ENCODE measurements at regions not wholly inside any gene's neighbourhood (a gene's known extent, or its start where the extent isn't known, plus 50 kb on each side); places are given as distances from the start of the nearest gene placed in this dataset.

DNA sequence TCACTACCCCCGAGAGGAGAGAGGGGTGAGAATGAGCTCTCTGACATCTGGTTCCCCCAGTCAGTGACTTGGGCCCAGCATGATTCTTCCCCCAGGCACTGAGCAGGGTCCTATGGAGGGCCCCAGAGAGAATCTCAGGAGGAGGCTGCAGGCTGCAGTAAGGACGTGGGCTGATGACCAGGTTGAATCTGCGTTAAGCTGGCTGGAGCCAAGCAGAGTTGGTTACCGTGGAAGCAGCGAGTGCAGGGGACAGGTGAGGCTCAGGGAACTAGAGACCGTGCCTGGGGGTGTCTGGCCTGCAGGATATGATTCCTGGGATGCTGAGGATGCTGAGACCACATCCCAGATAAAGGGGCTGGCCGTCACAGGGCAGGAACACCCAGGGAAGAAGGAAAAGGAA is 314.3 kb upstream of the IRX1 start:
- no peak for DNase-seq (ENCODE audit: low spot score)
- H3K4me3 Mint-ChIP-seq (ENCODE audit: low read depth): no peak overlapping the region
- H3K27me3 Mint-ChIP-seq (ENCODE audit: low read depth): no peaks in the 10 kb centered on the region
- peaks cover 23% of the 10 kb centered on the region for H3K9me3 Mint-ChIP-seq
- no peak overlapping the region for H3K27ac Mint-ChIP-seq
- H3K4me1 Mint-ChIP-seq (ENCODE audit: low read depth): no peaks in the 10 kb centered on the region
- no peaks in the 10 kb centered on the region for H3K36me3 Mint-ChIP-seq (ENCODE audit: low read depth)
- intact Hi-C loops (cut with micrococcal nuclease): no loop called here

DNA sequence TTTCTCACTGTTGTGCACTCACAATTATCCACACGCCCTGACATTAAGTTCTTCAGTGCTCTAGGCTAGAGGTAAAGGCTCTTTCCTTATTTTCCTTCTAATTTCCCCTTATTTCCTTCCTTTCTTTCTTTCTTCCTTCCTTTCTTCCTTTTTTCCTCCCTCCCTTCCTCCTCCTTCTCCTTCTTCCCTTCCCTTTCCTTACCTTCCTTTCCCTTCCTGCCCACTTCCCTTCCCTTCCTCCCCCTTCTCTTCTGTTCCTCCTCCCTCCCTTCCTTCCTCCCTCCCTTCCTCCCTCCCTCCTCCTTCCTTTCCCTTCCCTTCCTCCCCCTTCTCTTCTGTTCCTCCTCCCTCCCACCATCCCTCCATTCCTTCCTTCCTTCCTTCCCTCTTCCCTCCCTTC is 317.0 kb upstream of the IRX1 start:
- intact Hi-C loops (cut with micrococcal nuclease): no loop called here
- H3K4me1 Mint-ChIP-seq (ENCODE audit: low read depth): no peaks in the 10 kb centered on the region
- DNase-seq (ENCODE audit: low spot score): no peak
- no peaks in the 10 kb centered on the region for H3K36me3 Mint-ChIP-seq (ENCODE audit: low read depth)
- H3K9me3 Mint-ChIP-seq: peaks cover 43% of the 10 kb centered on the region
- H3K4me3 Mint-ChIP-seq (ENCODE audit: low read depth): no peak overlapping the region
- H3K27ac Mint-ChIP-seq: no peak overlapping the region
- H3K27me3 Mint-ChIP-seq (ENCODE audit: low read depth): no peaks in the 10 kb centered on the region

DNA sequence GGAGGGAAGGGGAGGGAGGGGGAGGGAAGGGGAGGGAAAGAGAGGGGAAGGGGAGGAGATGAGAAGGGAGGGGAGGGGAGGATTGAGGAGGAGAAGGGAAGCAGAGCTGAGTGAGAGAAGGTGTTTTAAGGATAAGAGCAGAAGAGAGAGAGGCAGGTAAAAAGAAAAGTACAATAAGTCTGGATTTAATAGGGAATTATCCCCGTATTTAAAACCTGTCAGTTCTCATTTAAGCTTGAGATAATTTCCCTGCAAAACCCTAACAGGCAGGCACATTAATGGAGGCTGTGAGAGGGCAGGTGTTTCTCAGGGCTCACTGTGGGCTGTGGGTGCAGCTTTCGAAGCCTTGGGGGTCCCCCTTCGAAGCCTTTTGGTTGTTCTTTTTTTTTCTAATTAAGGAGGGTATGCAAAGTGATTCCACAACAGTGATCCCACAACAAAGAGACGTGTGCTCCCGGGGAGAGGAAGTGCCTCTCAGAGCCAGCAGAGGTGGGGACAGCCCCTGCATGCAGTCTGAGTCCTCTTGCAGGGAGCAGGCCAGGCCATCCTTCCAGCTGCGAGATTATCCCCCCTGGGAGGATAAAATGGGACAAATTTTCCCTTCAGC is 317.9 kb upstream of the IRX1 start:
- H3K36me3 Mint-ChIP-seq (ENCODE audit: low read depth): no peaks in the 10 kb centered on the region
- H3K27ac Mint-ChIP-seq: no peak overlapping the region

GRCh38 chr5:3276896-3277295 is 318.7 kb upstream of the IRX1 start:
- no peaks in the 10 kb centered on the region for H3K27me3 Mint-ChIP-seq (ENCODE audit: low read depth)
- H3K9me3 Mint-ChIP-seq: peaks cover 31% of the 10 kb centered on the region
- H3K4me1 Mint-ChIP-seq (ENCODE audit: low read depth): no peaks in the 10 kb centered on the region
- H3K27ac Mint-ChIP-seq: no peak overlapping the region
- H3K4me3 Mint-ChIP-seq (ENCODE audit: low read depth): no peak overlapping the region
- DNase-seq (ENCODE audit: low spot score): no peak
- intact Hi-C loops (cut with micrococcal nuclease): no loop called here
- H3K36me3 Mint-ChIP-seq (ENCODE audit: low read depth): no peaks in the 10 kb centered on the region

More for the DNA sequence above, 317.9 kb upstream of the IRX1 start:
- H3K4me1 Mint-ChIP-seq (ENCODE audit: low read depth): no peaks in the 10 kb centered on the region
- no peak overlapping the region for H3K4me3 Mint-ChIP-seq (ENCODE audit: low read depth)
- peaks cover 39% of the 10 kb centered on the region for H3K9me3 Mint-ChIP-seq
- no peak for DNase-seq (ENCODE audit: low spot score)
- H3K27me3 Mint-ChIP-seq (ENCODE audit: low read depth): no peaks in the 10 kb centered on the region
- intact Hi-C loops (cut with micrococcal nuclease): no loop called here

DNA sequence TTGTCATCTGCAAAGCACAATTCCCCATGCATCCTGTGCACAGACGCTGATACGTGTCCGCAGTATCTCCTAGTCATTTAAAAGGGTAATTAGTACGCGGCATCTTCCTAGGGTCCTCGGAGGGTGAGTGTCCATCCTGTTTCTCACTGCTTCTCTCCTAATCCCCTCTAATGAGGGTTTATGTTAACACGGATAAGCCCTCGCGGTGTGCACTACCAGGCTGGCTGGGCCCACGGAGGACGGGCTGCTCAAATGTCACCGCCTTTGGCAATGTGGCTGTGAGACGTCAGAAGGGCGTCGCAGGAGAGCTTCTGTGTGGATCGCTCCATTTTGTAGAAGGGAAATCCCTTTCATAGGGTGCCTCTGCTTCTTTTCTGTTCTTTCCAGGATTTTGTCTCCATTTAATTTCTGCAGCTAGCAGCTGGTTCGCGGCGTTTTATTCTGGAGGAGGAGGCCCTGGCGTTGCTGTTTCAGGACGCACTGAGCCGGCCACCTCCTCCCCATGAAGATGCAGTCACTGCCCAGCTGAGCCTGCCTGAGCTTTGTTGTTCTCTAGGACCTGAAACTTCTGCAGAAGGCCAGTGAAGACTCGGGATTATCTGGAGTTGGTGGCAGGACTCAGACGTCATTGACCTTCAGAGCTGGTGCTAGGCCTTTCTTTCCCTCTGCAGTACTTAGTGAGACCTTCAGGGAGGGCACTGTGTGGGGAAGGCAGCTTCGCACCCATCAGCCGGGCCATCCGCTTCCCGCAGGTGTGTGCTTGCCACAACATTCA is 326.1 kb upstream of the IRX1 start:
- Mint-ChIP-seq H3K27ac (no peak overlapping the region), H3K9me3 (peaks cover 28% of the 10 kb centered on the region), H3K36me3 (ENCODE audit: low read depth) (no peaks in the 10 kb centered on the region), H3K4me3 (ENCODE audit: low read depth) (no peak overlapping the region), H3K27me3 (ENCODE audit: low read depth) (no peaks in the 10 kb centered on the region), H3K4me1 (ENCODE audit: low read depth) (no peaks in the 10 kb centered on the region)
- no peak for DNase-seq (ENCODE audit: low spot score)
- intact Hi-C loops (cut with micrococcal nuclease): no loop called here

GRCh38 chr5:3268760-3269330 is 326.8 kb upstream of the IRX1 start:
- Mint-ChIP-seq H3K4me3 (ENCODE audit: low read depth) (no peak overlapping the region), H3K4me1 (ENCODE audit: low read depth) (no peaks in the 10 kb centered on the region), H3K27me3 (ENCODE audit: low read depth) (no peaks in the 10 kb centered on the region), H3K9me3 (peaks cover 21% of the 10 kb centered on the region), H3K27ac (no peak overlapping the region), H3K36me3 (ENCODE audit: low read depth) (no peaks in the 10 kb centered on the region)
- intact Hi-C loops (cut with micrococcal nuclease): no loop called here
- DNase-seq (ENCODE audit: low spot score): no peak

DNA sequence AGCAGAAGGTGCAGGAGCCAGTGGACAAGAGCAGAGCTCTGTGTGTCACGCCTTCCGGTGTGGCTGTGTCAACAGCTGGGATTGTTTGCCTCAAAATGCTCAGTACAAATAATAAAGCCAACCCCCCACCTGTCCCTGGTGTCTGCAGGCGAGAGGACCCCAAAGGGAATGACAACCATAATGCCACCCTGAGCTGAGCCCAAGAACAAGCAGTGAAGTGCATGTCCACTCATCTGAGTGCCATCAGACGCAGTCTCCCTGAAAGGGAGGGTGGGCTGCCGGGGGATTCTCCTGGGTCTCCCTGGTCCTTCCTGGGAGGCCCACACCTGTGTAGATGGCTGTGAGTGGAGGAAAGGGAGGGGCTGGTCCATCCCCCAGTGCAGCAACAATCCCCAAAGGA is 328.8 kb upstream of the IRX1 start:
- H3K9me3 Mint-ChIP-seq: peaks cover 19% of the 10 kb centered on the region
- DNase-seq (ENCODE audit: low spot score): no peak
- no peak overlapping the region for H3K4me3 Mint-ChIP-seq (ENCODE audit: low read depth)
- no peaks in the 10 kb centered on the region for H3K4me1 Mint-ChIP-seq (ENCODE audit: low read depth)
- intact Hi-C loops (cut with micrococcal nuclease): no loop called here
- no peak overlapping the region for H3K27ac Mint-ChIP-seq
- no peaks in the 10 kb centered on the region for H3K27me3 Mint-ChIP-seq (ENCODE audit: low read depth)
- H3K36me3 Mint-ChIP-seq (ENCODE audit: low read depth): no peaks in the 10 kb centered on the region

- Mint-ChIP-seq H3K9me3 (peaks cover 22% of the 10 kb centered on the region), H3K4me1 (ENCODE audit: low read depth) (no peaks in the 10 kb centered on the region), H3K36me3 (ENCODE audit: low read depth) (no peaks in the 10 kb centered on the region), H3K4me3 (ENCODE audit: low read depth) (no peak overlapping the region), H3K27ac (no peak overlapping the region), H3K27me3 (ENCODE audit: low read depth) (no peaks in the 10 kb centered on the region)
- intact Hi-C loops (cut with micrococcal nuclease): no loop called here
- no peak for DNase-seq (ENCODE audit: low spot score)
Measured at GRCh38 chr5:3265936-3266335, 329.7 kb upstream of the IRX1 start.

GRCh38 chr5:3265131-3265885 is 330.3 kb upstream of the IRX1 start:
- Mint-ChIP-seq H3K36me3 (ENCODE audit: low read depth) (no peaks in the 10 kb centered on the region), H3K9me3 (peaks cover 20% of the 10 kb centered on the region), H3K27me3 (ENCODE audit: low read depth) (no peaks in the 10 kb centered on the region), H3K4me1 (ENCODE audit: low read depth) (no peaks in the 10 kb centered on the region), H3K4me3 (ENCODE audit: low read depth) (no peak overlapping the region), H3K27ac (no peak overlapping the region)
- intact Hi-C loops (cut with micrococcal nuclease): no loop called here
- no peak for DNase-seq (ENCODE audit: low spot score)

- H3K27ac Mint-ChIP-seq: no peak overlapping the region
- no peaks in the 10 kb centered on the region for H3K4me1 Mint-ChIP-seq (ENCODE audit: low read depth)
- peaks cover 21% of the 10 kb centered on the region for H3K9me3 Mint-ChIP-seq
- H3K4me3 Mint-ChIP-seq (ENCODE audit: low read depth): no peak overlapping the region
- DNase-seq (ENCODE audit: low spot score): no peak
- intact Hi-C loops (cut with micrococcal nuclease): no loop called here
- H3K27me3 Mint-ChIP-seq (ENCODE audit: low read depth): no peaks in the 10 kb centered on the region
- H3K36me3 Mint-ChIP-seq (ENCODE audit: low read depth): no peaks in the 10 kb centered on the region
Measured at GRCh38 chr5:3262451-3262850, 333.2 kb upstream of the IRX1 start.

- no peak overlapping the region for H3K27ac Mint-ChIP-seq
- no peaks in the 10 kb centered on the region for H3K4me1 Mint-ChIP-seq (ENCODE audit: low read depth)
- no peak for DNase-seq (ENCODE audit: low spot score)
- peaks cover 21% of the 10 kb centered on the region for H3K9me3 Mint-ChIP-seq
- no peak overlapping the region for H3K4me3 Mint-ChIP-seq (ENCODE audit: low read depth)
- no peaks in the 10 kb centered on the region for H3K27me3 Mint-ChIP-seq (ENCODE audit: low read depth)
- intact Hi-C loops (cut with micrococcal nuclease): no loop called here
- H3K36me3 Mint-ChIP-seq (ENCODE audit: low read depth): no peaks in the 10 kb centered on the region
Measured at GRCh38 chr5:3261081-3261480, 334.6 kb upstream of the IRX1 start.

GRCh38 chr5:3258050-3258449 is 337.6 kb upstream of the IRX1 start:
- H3K27me3 Mint-ChIP-seq (ENCODE audit: low read depth): no peaks in the 10 kb centered on the region

DNA sequence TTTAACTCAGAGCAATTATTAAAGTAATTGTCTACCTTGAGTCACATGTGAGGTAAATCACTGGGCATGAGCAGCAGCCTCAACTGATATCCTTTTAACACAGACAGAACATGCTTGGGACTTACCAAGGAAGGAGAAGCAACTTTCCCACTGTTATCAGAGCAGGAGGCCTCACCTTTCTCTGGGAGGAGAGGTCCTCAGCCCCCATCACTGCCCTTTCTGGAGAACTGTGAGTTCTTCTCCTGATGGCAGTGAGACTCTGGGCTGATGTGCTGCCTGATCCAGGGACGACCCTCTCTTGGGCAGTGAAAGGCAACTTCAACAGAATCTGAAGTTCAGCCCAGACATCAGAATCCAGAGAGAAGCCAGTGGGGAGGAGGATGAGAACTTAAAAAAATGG is 343.4 kb upstream of the IRX1 start:
- H3K27me3 Mint-ChIP-seq (ENCODE audit: low read depth): no peaks in the 10 kb centered on the region
- peaks cover 17% of the 10 kb centered on the region for H3K9me3 Mint-ChIP-seq
- H3K4me3 Mint-ChIP-seq (ENCODE audit: low read depth): no peak overlapping the region
- H3K36me3 Mint-ChIP-seq (ENCODE audit: low read depth): no peaks in the 10 kb centered on the region
- H3K27ac Mint-ChIP-seq: no peak overlapping the region
- H3K4me1 Mint-ChIP-seq (ENCODE audit: low read depth): no peaks in the 10 kb centered on the region
- intact Hi-C loops (cut with micrococcal nuclease): no loop called here
- no peak for DNase-seq (ENCODE audit: low spot score)

More at GRCh38 chr5:3258050-3258449, 337.6 kb upstream of the IRX1 start:
- H3K9me3 Mint-ChIP-seq: peaks cover 21% of the 10 kb centered on the region
- no peaks in the 10 kb centered on the region for H3K4me1 Mint-ChIP-seq (ENCODE audit: low read depth)
- H3K36me3 Mint-ChIP-seq (ENCODE audit: low read depth): no peaks in the 10 kb centered on the region
- intact Hi-C loops (cut with micrococcal nuclease): no loop called here
- H3K4me3 Mint-ChIP-seq (ENCODE audit: low read depth): no peak overlapping the region
- no peak for DNase-seq (ENCODE audit: low spot score)
- H3K27ac Mint-ChIP-seq: no peak overlapping the region
